K562 (cell line): ENCODE measurements at regions not wholly inside any gene's neighbourhood (a gene's known extent, or its start where the extent isn't known, plus 50 kb on each side); places are given as distances from the start of the nearest gene placed in this dataset.

Experiments used
- CTCF ChIP-seq, 3 experiments: IDR thresholded peaks in 2 of 3; conservative IDR thresholded peaks in 1 of 3; 2 replicates each; pipeline ENCODE4 v1.5.1; 2011 to 2012; ENCODE audit warnings: low read length in 3 of 3, mild to moderate bottlenecking in 3 of 3, control low read depth in 2 of 3, improper control_type of control experiment in 1 of 3, inconsistent platforms in 1 of 3, low read depth in 1 of 3, mixed read lengths in 1 of 3, moderate library complexity in 1 of 3; ENCODE audit not compliant: insufficient read depth in 2 of 3
- EP400 ChIP-seq: fragments of 450-650 bp; IDR thresholded peaks from 2 replicates; pipeline ENCODE4 v1.6.1; 2017; ENCODE audit warnings: antibody characterized with exemption, mild to moderate bottlenecking, moderate library complexity
- GABPB1 ChIP-seq: sonication (generic); formaldehyde crosslinking; IDR thresholded peaks from 2 replicates; pipeline ENCODE4 v1.8.0; 2022; ENCODE audit warnings: mild to moderate bottlenecking, missing genetic modification reagents
- GTF3C2 ChIP-seq: IDR thresholded peaks from 3 replicates; pipeline ENCODE4 v1.6.1; 2011; ENCODE audit warnings: borderline replicate concordance, mild to moderate bottlenecking, moderate library complexity; ENCODE audit not compliant: insufficient read length; ENCODE audit errors: extremely low read depth
- JUNB ChIP-seq: fragments of 450-650 bp; formaldehyde crosslinking; conservative IDR thresholded peaks from 2 replicates; pipeline ENCODE4 v1.4.0; 2020; ENCODE audit warnings: mild to moderate bottlenecking
- JUND ChIP-seq, 2 experiments: IDR thresholded peaks; 2 replicates in 1 of 2; 3 replicates in 1 of 2; pipeline ENCODE4 v1.6.1; 2011; ENCODE audit warnings: borderline replicate concordance in 2 of 2, low read depth in 2 of 2, low read length in 2 of 2, improper control_type of control experiment in 1 of 2, missing biosample characterization in 1 of 2, missing genetic modification characterization in 1 of 2, missing genetic modification reagents in 1 of 2
- NFIX ChIP-seq: fragments of 250-450 bp; sonication (Bioruptor Pico); IDR thresholded peaks from 2 replicates; pipeline ENCODE4 v1.4.0; 2020; ENCODE audit warnings: low read depth, mild to moderate bottlenecking, moderate library complexity

GRCh38 chr14:95425369-95426115 lies 90.9 kb downstream of the SYNE3 start:
- TF ChIP-seq GABPB1 (CRISPR knock-in tag) (no peak), NFIX (CRISPR knock-in tag) (no peak), JUNB (CRISPR knock-in tag) (no peak), GTF3C2 (no peak), CTCF (IDR thresholded peaks at IDR 0.05 in 2 of 3, conservative IDR thresholded peaks at IDR 0.05 in 1 of 3; ENCODE audit: insufficient read depth in 2 of 3, low read depth in 1 of 3, low read length in 3 of 3) (no peak), EP400 (no peak), JUND (IDR thresholded peaks at IDR 0.05; ENCODE audit: borderline replicate concordance, low read depth, low read length) (no peak), JUND (tag; IDR thresholded peaks at IDR 0.05; ENCODE audit: borderline replicate concordance, low read depth, low read length) (no peak)
